Mesodermal cell (in vitro differentiated cells): ENCODE measurements at regions not wholly inside any gene's neighbourhood (a gene's known extent, or its start where the extent isn't known, plus 50 kb on each side); places are given as distances from the start of the nearest gene placed in this dataset.

Experiments
- H3K27ac ChIP-seq: 2 replicates; pipeline ENCODE4 v1.7.0; 2013; ENCODE audit warnings: mild to moderate bottlenecking, low read depth, low read length, moderate library complexity; ENCODE audit not compliant: severe bottlenecking
- H3K36me3 ChIP-seq: 2 replicates; pipeline ENCODE4 v1.7.1; 2013; ENCODE audit warnings: mild to moderate bottlenecking, low read length, moderate library complexity; ENCODE audit not compliant: control insufficient read depth, insufficient read depth
- H3K4me1 ChIP-seq: one replicate; pipeline ENCODE4 v1.7.1; 2013; ENCODE audit warnings: mild to moderate bottlenecking, low read length; ENCODE audit not compliant: insufficient read depth, control insufficient read depth, poor library complexity, severe bottlenecking
- H3K4me3 ChIP-seq: 2 replicates; pipeline ENCODE4 v1.7.0; 2013; ENCODE audit warnings: low read length, control low read depth, mild to moderate bottlenecking; ENCODE audit not compliant: insufficient read depth, poor library complexity, severe bottlenecking; ENCODE audit errors: extremely low read depth
- H3K9me3 ChIP-seq: 2 replicates; pipeline ENCODE4 v1.7.1; 2013; ENCODE audit warnings: mild to moderate bottlenecking, low read length, moderate library complexity; ENCODE audit not compliant: control insufficient read depth
- WGBS, 2 experiments: methylation state at CpG; one replicate each; pipeline ENCODE4 v1.1.5; 2013; ENCODE audit warnings: missing lambda C conversion rate in 2 of 2; ENCODE audit not compliant: insufficient coverage in 2 of 2; 5-methylcytosine and 5-hydroxymethylcytosine counted together

- WGBS, 2 experiments: 92 to 100% methylated on average over 1 to 2 of the region's 7 CpGs
- no peaks in the 10 kb centered on the region for H3K36me3 ChIP-seq
- no peaks in the 10 kb centered on the region for H3K9me3 ChIP-seq
- H3K4me3 ChIP-seq: no peak overlapping the region
- no peaks in the 10 kb centered on the region for H3K4me1 ChIP-seq
- no peak overlapping the region for H3K27ac ChIP-seq
These were observed 998.3 kb downstream of the EFNB2 start for GRCh38 chr13:105537113-105537512.

DNA sequence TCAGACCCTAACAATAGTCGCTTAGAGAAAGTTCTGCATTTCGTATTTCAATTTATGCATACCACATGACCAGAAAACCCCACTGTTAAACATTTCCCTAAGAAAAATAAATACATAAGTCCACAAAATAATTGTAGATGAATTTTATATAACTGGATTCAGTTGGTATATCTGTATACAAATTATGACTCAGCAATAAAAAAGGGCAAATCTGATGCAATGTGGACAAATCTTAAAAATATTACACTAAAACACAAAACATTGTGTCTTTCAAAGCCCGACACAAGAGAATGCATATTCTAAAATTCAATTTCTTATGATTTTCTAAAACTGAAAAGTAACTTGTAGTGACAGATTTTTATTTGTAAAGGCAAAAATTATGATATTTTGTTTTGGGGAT is 1005.0 kb downstream of the EFNB2 start:
- H3K9me3 ChIP-seq: no peaks in the 10 kb centered on the region
- no peaks in the 10 kb centered on the region for H3K36me3 ChIP-seq
- WGBS, 2 experiments: no CpG with 5 or more reads among the region's 3 CpGs
- H3K4me1 ChIP-seq: no peaks in the 10 kb centered on the region
- no peak overlapping the region for H3K27ac ChIP-seq
- H3K4me3 ChIP-seq: no peak overlapping the region

GRCh38 chr13:105527127-105527526 is 1008.3 kb downstream of the EFNB2 start:
- no peak overlapping the region for H3K4me3 ChIP-seq
- WGBS, 2 experiments: 90 to 94% methylated on average over 3 to 4 of the region's 5 CpGs
- H3K36me3 ChIP-seq: no peaks in the 10 kb centered on the region
- H3K4me1 ChIP-seq: no peaks in the 10 kb centered on the region
- no peaks in the 10 kb centered on the region for H3K9me3 ChIP-seq
- H3K27ac ChIP-seq: no peak overlapping the region

- Histone ChIP-seq H3K27ac (no peak overlapping the region), H3K4me1 (peaks cover 6% of the 10 kb centered on the region), H3K4me3 (no peak overlapping the region), H3K9me3 (no peaks in the 10 kb centered on the region), H3K36me3 (no peaks in the 10 kb centered on the region)
- no CpG with 5 or more reads among the region's 1 CpG for WGBS, 2 experiments
These were observed 1015.7 kb downstream of the EFNB2 start for GRCh38 chr13:105519771-105520170.

DNA sequence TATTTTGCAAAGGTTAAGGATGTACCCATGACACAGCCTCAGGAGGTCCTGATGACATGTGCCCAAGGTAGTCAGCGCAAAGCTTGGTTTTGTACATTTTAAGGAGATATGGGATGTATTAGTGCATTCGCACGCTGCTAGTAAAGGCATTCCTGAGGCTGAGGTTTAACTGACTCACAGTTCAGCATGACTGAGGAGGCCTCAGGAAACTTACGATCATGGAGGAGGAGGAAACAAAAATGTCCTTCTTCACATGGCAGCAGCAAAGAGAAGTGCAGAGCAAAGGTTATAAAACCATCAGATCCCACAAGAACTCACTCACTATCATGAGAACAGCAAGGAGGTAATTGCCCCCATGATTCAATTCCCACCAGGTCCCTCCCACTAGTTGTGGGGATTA is 1017.4 kb downstream of the EFNB2 start:
- 90 to 95% methylated on average over 3 to 4 of the region's 4 CpGs for WGBS, 2 experiments
- Histone ChIP-seq H3K4me3 (no peak overlapping the region), H3K4me1 (peaks cover 6% of the 10 kb centered on the region), H3K27ac (no peak overlapping the region), H3K36me3 (no peaks in the 10 kb centered on the region), H3K9me3 (no peaks in the 10 kb centered on the region)

- no peak overlapping the region for H3K4me3 ChIP-seq
- WGBS, 2 experiments: 88 to 96% methylated on average over 2 of the region's 4 CpGs
- H3K9me3 ChIP-seq: no peaks in the 10 kb centered on the region
- no peaks in the 10 kb centered on the region for H3K36me3 ChIP-seq
- peaks cover 10% of the 10 kb centered on the region for H3K4me1 ChIP-seq
- no peak overlapping the region for H3K27ac ChIP-seq
These were observed 1021.1 kb downstream of the EFNB2 start for GRCh38 chr13:105514401-105514800.

DNA sequence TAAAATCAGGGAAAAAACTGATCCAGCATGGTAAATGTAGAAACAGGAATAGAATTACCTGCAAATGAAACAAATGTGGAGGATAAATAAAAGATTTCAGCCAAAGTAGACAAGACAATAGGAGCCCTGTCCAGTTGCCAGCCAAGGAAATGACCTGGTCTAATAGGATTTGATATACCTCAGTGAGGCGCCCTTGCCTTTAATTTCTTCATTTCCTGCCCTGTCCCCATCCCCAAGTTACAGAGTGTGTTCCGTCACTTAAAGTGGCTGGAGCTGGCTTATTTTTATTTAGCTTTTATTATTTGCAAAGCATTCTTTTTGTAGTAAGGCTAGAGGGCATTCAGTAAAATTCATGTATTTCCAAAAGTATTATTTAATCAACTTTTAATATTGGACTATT is 1022.0 kb downstream of the EFNB2 start:
- Histone ChIP-seq H3K9me3 (no peaks in the 10 kb centered on the region), H3K4me1 (peaks cover 10% of the 10 kb centered on the region), H3K4me3 (no peak overlapping the region), H3K27ac (no peak overlapping the region), H3K36me3 (no peaks in the 10 kb centered on the region)
- 100% methylated on average over 1 of the region's 2 CpGs; no CpG with 5 or more reads in 1 of the 2 experiments for WGBS, 2 experiments

- Histone ChIP-seq H3K27ac (no peak overlapping the region), H3K4me3 (no peak overlapping the region), H3K4me1 (peaks cover 4% of the 10 kb centered on the region), H3K36me3 (no peaks in the 10 kb centered on the region), H3K9me3 (no peaks in the 10 kb centered on the region)
- WGBS, 2 experiments: 73 to 79% methylated on average over 4 of the region's 7 CpGs
These were observed 1025.3 kb downstream of the EFNB2 start for GRCh38 chr13:105509981-105510762.

GRCh38 chr13:105506463-105506862 is 1029.0 kb downstream of the EFNB2 start:
- no peak overlapping the region for H3K4me3 ChIP-seq
- no peaks in the 10 kb centered on the region for H3K36me3 ChIP-seq
- no peaks in the 10 kb centered on the region for H3K9me3 ChIP-seq
- H3K27ac ChIP-seq: no peak overlapping the region
- peaks cover 4% of the 10 kb centered on the region for H3K4me1 ChIP-seq
- 84 to 88% methylated on average over 6 to 7 of the region's 9 CpGs for WGBS, 2 experiments

DNA sequence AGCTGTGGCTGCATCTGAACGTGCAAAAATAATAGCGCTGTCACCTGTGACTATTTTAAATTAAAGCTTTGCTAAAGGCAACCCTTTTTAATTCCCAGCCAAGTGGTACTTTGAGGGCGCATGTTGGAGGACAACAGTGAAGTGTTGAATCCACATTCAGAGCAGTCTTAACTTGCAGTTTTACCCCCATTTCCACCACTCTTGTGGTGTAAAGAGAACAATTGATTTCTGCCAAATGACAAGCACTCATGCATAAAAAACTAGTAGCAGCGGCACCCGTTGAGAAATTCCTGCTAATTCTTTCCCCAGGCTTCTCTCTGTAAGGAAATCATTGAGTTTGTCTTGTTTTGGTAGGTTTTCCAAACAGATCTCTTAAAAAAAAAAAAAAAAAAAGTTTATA is 1033.3 kb downstream of the EFNB2 start:
- H3K36me3 ChIP-seq: no peaks in the 10 kb centered on the region
- no peaks in the 10 kb centered on the region for H3K4me1 ChIP-seq
- no peak overlapping the region for H3K27ac ChIP-seq
- no peak overlapping the region for H3K4me3 ChIP-seq
- no peaks in the 10 kb centered on the region for H3K9me3 ChIP-seq
- WGBS, 2 experiments: 40% methylated on average over 1 of the region's 5 CpGs; no CpG with 5 or more reads in 1 of the 2 experiments

- Histone ChIP-seq H3K4me1 (no peaks in the 10 kb centered on the region), H3K36me3 (no peaks in the 10 kb centered on the region), H3K27ac (no peak overlapping the region), H3K4me3 (no peak overlapping the region), H3K9me3 (no peaks in the 10 kb centered on the region)
- whole genome bisulfite sequencing, 2 experiments: 86 to 93% methylated on average over 2 to 3 of the region's 3 CpGs
These were observed 1037.9 kb downstream of the EFNB2 start for GRCh38 chr13:105497597-105497996.
